Hematopoietic multipotent progenitor cell treated with erythropoietin and hydrocortisone succinate and interleukin-3 and kit ligand, for 15 days (in vitro differentiated cells): ENCODE measurements at regions not wholly inside any gene's neighbourhood (a gene's known extent, or its start where the extent isn't known, plus 50 kb on each side); places are given as distances from the start of the nearest gene placed in this dataset.
A peak's percentile ranks its signal among the peaks of the same experiment; 100 is the strongest.

ENCODE experiments used
- DNase-seq: peaks from one replicate; pipeline ENCODE4 v3.0.0-alpha.2; 2015; ENCODE audit warnings: low spot score

DNA sequence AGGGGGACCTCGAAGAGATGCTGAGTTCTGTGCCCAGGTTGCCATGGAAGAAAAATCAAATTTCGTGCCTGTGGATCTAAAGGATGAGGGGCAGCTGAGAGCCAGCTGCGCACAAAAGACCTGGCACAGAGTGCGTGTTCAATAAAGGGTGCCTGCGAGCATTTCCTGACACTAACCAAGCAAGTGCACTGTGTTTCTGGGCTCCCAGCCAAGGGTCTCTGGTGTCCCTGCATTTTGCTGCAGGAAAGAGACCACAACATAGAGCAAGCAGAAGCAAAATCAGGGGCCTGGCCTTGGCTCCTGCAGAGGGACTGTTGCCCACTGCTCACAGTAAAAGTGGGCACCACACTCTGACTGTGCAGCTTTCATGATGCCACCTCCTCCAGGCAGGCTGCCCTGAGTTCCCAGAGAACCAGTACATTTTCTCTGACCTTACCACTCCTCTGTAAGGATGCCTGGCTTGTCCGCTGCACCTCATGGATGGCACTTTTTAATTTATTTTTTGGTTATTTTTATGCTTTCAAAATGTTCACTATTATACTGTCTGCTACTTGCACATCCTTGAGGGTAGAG, 70.8 kb upstream of the GPR12 start:
- no peak for DNase-seq

DNA sequence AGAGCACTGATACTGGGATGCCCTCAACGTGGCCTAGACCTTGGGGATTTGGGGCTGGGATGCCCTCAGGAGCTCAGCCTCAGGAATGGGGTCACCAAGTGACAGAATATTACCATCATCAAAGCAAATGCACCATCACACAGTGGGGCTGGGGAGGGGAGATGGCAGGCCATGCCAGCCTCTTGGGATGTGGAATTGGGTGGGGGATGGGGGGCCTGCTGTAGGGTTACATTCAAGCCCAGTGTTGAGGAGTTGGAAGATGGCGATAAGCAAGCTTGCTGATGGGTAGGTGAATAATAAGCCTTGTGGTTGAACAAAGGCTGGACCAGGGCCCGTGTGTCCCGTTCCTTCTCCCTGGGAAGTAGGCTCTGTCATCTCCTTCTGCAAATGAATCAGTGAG, 69.1 kb upstream of the GPR12 start:
- no peak for DNase-seq

DNA sequence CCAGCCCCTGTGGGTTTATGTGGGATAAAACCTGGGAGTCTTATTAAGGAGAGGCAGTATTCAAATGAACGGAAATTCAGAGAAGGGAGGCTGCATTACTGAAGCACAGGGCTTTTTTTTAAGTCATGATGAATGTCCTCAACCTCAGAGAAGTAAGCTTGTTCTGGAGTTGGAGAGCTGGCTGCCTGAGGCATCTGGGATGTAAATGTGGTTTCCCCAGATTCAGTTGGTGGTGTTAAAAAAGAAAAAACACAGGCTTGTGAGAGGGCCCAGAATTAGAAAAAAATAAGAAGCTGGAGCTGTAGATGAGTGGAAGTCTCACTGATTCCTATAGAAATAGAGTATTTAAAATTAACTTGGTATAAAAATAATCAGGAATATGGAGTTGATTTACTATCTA, 64.0 kb upstream of the GPR12 start:
- no peak for DNase-seq

- DNase-seq: peak; percentile 63
These were observed 61.6 kb upstream of the GPR12 start for GRCh38 chr13:26822146-26822545.

- peak; percentile 76 for DNase-seq
These were observed 61.1 kb upstream of the GPR12 start for GRCh38 chr13:26821672-26822071.

GRCh38 chr13:26820871-26821270, 60.3 kb upstream of the GPR12 start:
- peak; percentile 33 for DNase-seq

GRCh38 chr13:26819046-26819445, 58.5 kb upstream of the GPR12 start:
- no peak for DNase-seq

- no peak for DNase-seq
These were observed 56.3 kb upstream of the GPR12 start for GRCh38 chr13:26816881-26817280.

DNA sequence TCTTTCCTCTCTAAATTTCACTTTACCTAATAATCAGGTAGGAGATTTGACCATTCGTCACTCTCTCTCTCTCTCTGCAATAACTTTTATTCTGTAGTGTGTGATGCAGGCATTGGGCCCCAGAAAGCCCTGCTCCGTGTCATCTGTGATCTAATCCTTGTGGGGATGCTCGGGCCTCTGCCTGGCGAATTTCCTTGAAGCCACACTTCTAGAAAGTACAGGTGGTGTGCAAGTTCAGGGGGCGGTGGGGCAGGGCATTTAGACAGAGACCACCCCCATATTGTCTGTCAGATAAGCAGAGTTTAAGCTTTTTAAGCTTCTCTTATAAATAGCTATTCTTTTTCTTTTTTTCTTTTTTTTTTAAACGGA, 53.4 kb upstream of the GPR12 start:
- no peak for DNase-seq

DNA sequence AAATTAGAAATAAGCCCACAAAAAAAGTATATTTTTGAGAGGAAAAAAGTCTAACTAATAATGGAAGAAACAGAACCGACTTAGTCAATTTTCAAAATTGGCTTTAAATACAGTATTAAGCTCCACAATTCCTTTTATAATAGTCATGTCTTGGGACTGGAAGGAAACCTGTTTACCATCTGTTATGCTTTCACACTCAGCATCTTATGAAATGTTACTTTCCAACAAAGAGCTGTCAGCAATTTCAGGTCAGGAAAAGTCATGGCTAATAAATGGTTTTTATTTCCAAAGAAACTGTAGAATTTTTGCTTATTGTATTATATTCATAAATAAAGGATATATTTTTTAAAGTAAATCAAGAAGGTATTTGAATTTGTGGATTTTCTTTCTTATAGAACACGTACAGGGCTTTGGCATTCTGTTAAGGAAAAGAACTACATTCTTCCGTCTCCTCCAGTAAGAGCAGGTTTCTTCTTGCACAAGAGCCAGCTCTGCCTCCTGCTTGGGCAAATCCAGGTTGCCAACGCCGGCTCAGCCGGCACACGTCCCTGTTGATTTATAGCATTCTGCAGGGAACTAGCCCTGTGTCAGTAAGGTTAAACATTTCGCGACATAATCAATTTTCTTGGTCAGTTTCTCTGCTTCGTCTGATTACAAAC, 52.9 kb upstream of the GPR12 start:
- no peak for DNase-seq

DNA sequence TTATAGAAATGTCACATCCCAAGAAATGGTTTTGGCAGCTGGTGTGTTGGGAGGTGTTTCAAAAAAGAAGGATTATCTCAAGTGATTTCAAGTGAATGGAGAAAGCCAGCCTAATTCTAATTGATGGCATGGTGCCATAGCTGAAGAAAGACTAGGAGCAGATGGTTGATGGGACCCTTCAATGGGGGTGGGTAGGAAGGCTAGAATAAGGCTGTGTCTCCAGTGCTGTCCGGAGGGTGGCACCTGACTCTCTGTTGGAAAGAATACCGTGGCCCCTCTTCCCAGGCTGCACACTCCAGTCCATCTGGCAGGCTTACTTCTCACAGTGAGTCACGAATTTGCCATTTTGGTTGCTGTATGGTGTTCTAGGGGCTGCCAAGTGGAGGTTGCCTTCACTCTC, 51.0 kb upstream of the GPR12 start:
- no peak for DNase-seq
